BE2C (cell line): ENCODE measurements at regions not wholly inside any gene's neighbourhood (a gene's known extent, or its start where the extent isn't known, plus 50 kb on each side); places are given as distances from the start of the nearest gene placed in this dataset.
"Not testable (repeated sequence)": the region's sequence is repeated elsewhere in the genome, so short reads cannot be mapped to it uniquely, and the experiment has no call there.

Experiments
- DNase-seq: peaks from one replicate; pipeline ENCODE4 v3.0.0-alpha.2; 2020
- H3K27me3 ChIP-seq: fragments of 250-450 bp; sonication (Bioruptor Pico); 2 replicates; pipeline ENCODE4 v1.5.1; 2020; ENCODE audit warnings: mild to moderate bottlenecking
- H3K36me3 ChIP-seq: fragments of 250-450 bp; sonication (Bioruptor Pico); 2 replicates; pipeline ENCODE4 v1.5.1; 2020; ENCODE audit warnings: mild to moderate bottlenecking
- H3K4me1 ChIP-seq: fragments of 250-450 bp; sonication (Bioruptor Pico); 2 replicates; pipeline ENCODE4 v1.5.1; 2020
- H3K4me3 ChIP-seq: 2 replicates; pipeline ENCODE4 v1.5.1; 2011; ENCODE audit warnings: low read depth, low read length
- H3K9me3 ChIP-seq: fragments of 250-450 bp; sonication (Bioruptor Pico); 2 replicates; pipeline ENCODE4 v1.5.1; 2020
- CTCF ChIP-seq: IDR thresholded peaks from 2 replicates; pipeline ENCODE4 v1.5.1; 2012; ENCODE audit warnings: mild to moderate bottlenecking, low read depth, low read length

- Histone ChIP-seq H3K4me1 (no peaks in the 10 kb centered on the region), H3K36me3 (no peaks in the 10 kb centered on the region), H3K9me3 (no peaks in the 10 kb centered on the region), H3K27me3 (no peaks in the 10 kb centered on the region; the same call in 1 of the 2 replicates), H3K4me3 (no peak overlapping the region)
- DNase-seq, result no peak
- TF ChIP-seq CTCF, result no peak
These were observed 246.5 kb upstream of the ONECUT1 start for GRCh38 chr15:53036641-53037040.

- Histone ChIP-seq H3K36me3 (no peaks in the 10 kb centered on the region), H3K4me1 (no peaks in the 10 kb centered on the region), H3K9me3 (no peaks in the 10 kb centered on the region), H3K4me3 (no peak overlapping the region), H3K27me3 (no peaks in the 10 kb centered on the region; the same call in 1 of the 2 replicates)
- no peak for DNase-seq
- TF ChIP-seq CTCF, result no peak
These were observed 244.7 kb upstream of the ONECUT1 start for GRCh38 chr15:53034767-53035245.

GRCh38 chr15:53033709-53034108 lies 243.6 kb upstream of the ONECUT1 start:
- no peaks in the 10 kb centered on the region; the same call in 1 of the 2 replicates for H3K27me3 ChIP-seq
- H3K4me1 ChIP-seq, result no peaks in the 10 kb centered on the region
- no peaks in the 10 kb centered on the region for H3K9me3 ChIP-seq
- no peaks in the 10 kb centered on the region for H3K36me3 ChIP-seq
- no peak overlapping the region for H3K4me3 ChIP-seq
- no peak for TF ChIP-seq CTCF
- no peak for DNase-seq

- H3K4me1 ChIP-seq, result no peaks in the 10 kb centered on the region
- no peak for TF ChIP-seq CTCF
- no peak for DNase-seq
These were observed 241.3 kb upstream of the ONECUT1 start for GRCh38 chr15:53031469-53031868.

GRCh38 chr15:53022788-53023187 lies 232.7 kb upstream of the ONECUT1 start:
- no peak overlapping the region for H3K4me3 ChIP-seq
- H3K27me3 ChIP-seq, result no peaks in the 10 kb centered on the region
- H3K9me3 ChIP-seq, result no peaks in the 10 kb centered on the region
- no peaks in the 10 kb centered on the region for H3K4me1 ChIP-seq
- H3K36me3 ChIP-seq, result no peaks in the 10 kb centered on the region
- no peak for DNase-seq
- no peak for TF ChIP-seq CTCF

More at GRCh38 chr15:53031469-53031868, 241.3 kb upstream of the ONECUT1 start:
- H3K27me3 ChIP-seq, result no peaks in the 10 kb centered on the region
- no peak overlapping the region for H3K4me3 ChIP-seq
- H3K9me3 ChIP-seq, result no peaks in the 10 kb centered on the region
- no peaks in the 10 kb centered on the region for H3K36me3 ChIP-seq

GRCh38 chr15:53013329-53013728 lies 223.2 kb upstream of the ONECUT1 start:
- TF ChIP-seq CTCF, result no peak
- Histone ChIP-seq H3K36me3 (no peaks in the 10 kb centered on the region), H3K9me3 (no peaks in the 10 kb centered on the region), H3K27me3 (no peaks in the 10 kb centered on the region), H3K4me1 (no peaks in the 10 kb centered on the region), H3K4me3 (no peak overlapping the region)
- no peak for DNase-seq

GRCh38 chr15:53011779-53012178 lies 221.6 kb upstream of the ONECUT1 start:
- H3K4me3 ChIP-seq, H3K36me3 ChIP-seq, H3K4me1 ChIP-seq, H3K27me3 ChIP-seq, H3K9me3 ChIP-seq, DNase-seq: not testable (repeated sequence)
